ENCODE measurements at regions not wholly inside any gene's neighbourhood (a gene's known extent, or its start where the extent isn't known, plus 50 kb on each side); places are given as distances from the start of the nearest gene placed in this dataset.

DNA sequence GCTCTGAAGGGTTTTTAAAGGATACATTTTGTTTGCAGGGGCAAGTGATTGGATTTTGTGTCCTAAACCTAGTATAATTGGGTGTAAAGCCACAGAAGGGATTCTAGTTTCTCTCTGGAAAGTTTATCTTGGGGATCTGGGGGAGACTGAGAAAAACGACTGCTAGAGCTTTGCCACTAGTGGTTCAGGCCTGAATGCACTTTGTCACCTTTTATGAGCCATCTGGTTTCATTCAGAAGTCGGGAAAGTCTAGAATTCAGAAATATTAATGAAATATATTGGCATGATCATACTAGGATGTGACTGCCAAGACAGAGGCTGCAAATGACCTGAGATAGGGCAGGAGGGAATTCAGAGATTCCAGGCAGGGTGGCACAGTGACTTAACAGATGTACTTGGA is 111.5 kb upstream of the KCNK2 start:
- TF ChIP-seq, protein P1, sequence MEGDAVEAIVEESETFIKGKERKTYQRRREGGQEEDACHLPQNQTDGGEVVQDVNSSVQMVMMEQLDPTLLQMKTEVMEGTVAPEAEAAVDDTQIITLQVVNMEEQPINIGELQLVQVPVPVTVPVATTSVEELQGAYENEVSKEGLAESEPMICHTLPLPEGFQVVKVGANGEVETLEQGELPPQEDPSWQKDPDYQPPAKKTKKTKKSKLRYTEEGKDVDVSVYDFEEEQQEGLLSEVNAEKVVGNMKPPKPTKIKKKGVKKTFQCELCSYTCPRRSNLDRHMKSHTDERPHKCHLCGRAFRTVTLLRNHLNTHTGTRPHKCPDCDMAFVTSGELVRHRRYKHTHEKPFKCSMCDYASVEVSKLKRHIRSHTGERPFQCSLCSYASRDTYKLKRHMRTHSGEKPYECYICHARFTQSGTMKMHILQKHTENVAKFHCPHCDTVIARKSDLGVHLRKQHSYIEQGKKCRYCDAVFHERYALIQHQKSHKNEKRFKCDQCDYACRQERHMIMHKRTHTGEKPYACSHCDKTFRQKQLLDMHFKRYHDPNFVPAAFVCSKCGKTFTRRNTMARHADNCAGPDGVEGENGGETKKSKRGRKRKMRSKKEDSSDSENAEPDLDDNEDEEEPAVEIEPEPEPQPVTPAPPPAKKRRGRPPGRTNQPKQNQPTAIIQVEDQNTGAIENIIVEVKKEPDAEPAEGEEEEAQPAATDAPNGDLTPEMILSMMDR (IDR thresholded peaks at IDR 0.05), result no peak
- TF ChIP-seq POLR2A (IDR thresholded peaks at IDR 0.05), result no peak

GRCh38 chr1:214974002-214974401 is 108.5 kb upstream of the KCNK2 start:
- intact Hi-C loops (cut with DNase I), result no loop called here
- Histone ChIP-seq H3K27ac (no peak overlapping the region), H3K4me1 (replicated peaks in 1 of 2) (no peaks in the 10 kb centered on the region), H3K4me3 (no peak overlapping the region), H3K9me3 (replicated peaks in 1 of 3) (no peaks in the 10 kb centered on the region), H3K36me3 (replicated peaks in 1 of 2) (no peaks in the 10 kb centered on the region), H3K27me3 (no peaks in the 10 kb centered on the region)
- TF ChIP-seq, protein P1 (IDR thresholded peaks at IDR 0.05), result no peak
- 84 to 89% (median 87%) methylated on average over 2 of the region's 2 CpGs for WGBS, 4 donors
- DNase-seq, result no peak

More for the DNA sequence above, 111.5 kb upstream of the KCNK2 start:
- 46 to 65% (median 56%) methylated on average over 2 of the region's 2 CpGs for WGBS, 4 donors
- Histone ChIP-seq H3K27ac (no peak overlapping the region), H3K4me1 (replicated peaks in 1 of 2) (no peaks in the 10 kb centered on the region), H3K36me3 (replicated peaks in 1 of 2) (no peaks in the 10 kb centered on the region), H3K27me3 (no peaks in the 10 kb centered on the region), H3K4me3 (no peak overlapping the region), H3K9me3 (replicated peaks in 1 of 3) (no peaks in the 10 kb centered on the region)
- intact Hi-C loops (cut with DNase I), result no loop called here
- DNase-seq, result no peak

- Histone ChIP-seq H3K4me3 (no peak overlapping the region), H3K27me3 (no peaks in the 10 kb centered on the region), H3K36me3 (replicated peaks in 1 of 2) (no peaks in the 10 kb centered on the region), H3K9me3 (replicated peaks in 1 of 3) (no peaks in the 10 kb centered on the region), H3K27ac (no peak overlapping the region), H3K4me1 (replicated peaks in 1 of 2) (no peaks in the 10 kb centered on the region)
- TF ChIP-seq, protein P1 (IDR thresholded peaks at IDR 0.05), result no peak
- TF ChIP-seq POLR2A (IDR thresholded peaks at IDR 0.05), result no peak
- WGBS, 4 donors, result 58 to 67% (median 61%) methylated on average over 5 of the region's 5 CpGs
- DNase-seq, result no peak
- intact Hi-C loops (cut with DNase I), result no loop called here
Measured at GRCh38 chr1:214976665-214977064, 105.9 kb upstream of the KCNK2 start.

DNA sequence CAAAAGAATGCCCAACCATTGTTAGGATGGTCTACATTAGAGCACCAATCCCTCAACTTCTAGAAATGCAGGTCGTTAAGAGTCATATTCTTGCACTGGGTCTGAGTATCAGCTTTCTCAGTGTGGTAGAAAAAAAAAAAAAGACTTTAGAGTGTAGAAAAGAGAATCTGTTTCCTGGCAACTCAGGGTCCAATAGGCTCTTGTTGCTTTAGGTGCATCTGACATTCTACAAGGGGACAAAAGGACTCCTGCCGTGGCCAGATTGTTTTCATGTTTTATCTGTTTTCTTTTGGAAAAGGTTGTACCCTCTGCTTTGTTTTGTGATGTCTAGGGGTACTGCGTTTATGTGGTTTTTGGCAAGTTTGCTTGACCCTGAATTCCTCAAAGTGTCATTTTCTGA is 105.4 kb upstream of the KCNK2 start:
- Histone ChIP-seq H3K4me3 (no peak overlapping the region), H3K9me3 (replicated peaks in 1 of 3) (no peaks in the 10 kb centered on the region), H3K27ac (no peak overlapping the region), H3K4me1 (replicated peaks in 1 of 2) (no peaks in the 10 kb centered on the region), H3K27me3 (no peaks in the 10 kb centered on the region), H3K36me3 (replicated peaks in 1 of 2) (no peaks in the 10 kb centered on the region)
- TF ChIP-seq, protein P1 (IDR thresholded peaks at IDR 0.05), result no peak
- TF ChIP-seq POLR2A (IDR thresholded peaks at IDR 0.05), result no peak
- 50 to 63% (median 57%) methylated on average over 3 of the region's 3 CpGs for WGBS, 4 donors
- no peak for DNase-seq
- intact Hi-C loops (cut with DNase I), result no loop called here

All from adrenal gland (tissue), 9 donors.